ENCODE measurements at regions not wholly inside any gene's neighbourhood (a gene's known extent, or its start where the extent isn't known, plus 50 kb on each side); places are given as distances from the start of the nearest gene placed in this dataset.

- Mint-ChIP-seq H3K4me3 (no peak overlapping the region), H3K9me3 (no peaks in the 10 kb centered on the region), H3K27me3 (ENCODE audit: insufficient read depth) (peaks cover 7% of the 10 kb centered on the region), H3K4me1 (ENCODE audit: low read depth) (no peaks in the 10 kb centered on the region), H3K36me3 (ENCODE audit: low read depth) (no peaks in the 10 kb centered on the region), H3K27ac (no peak overlapping the region)
- intact Hi-C loops (cut with micrococcal nuclease): no loop called here
- no peak for DNase-seq (ENCODE audit: low spot score)
These were observed 160.6 kb upstream of the RAP2B start for GRCh38 chr3:153001210-153002078.

GRCh38 chr3:153003441-153003840 lies 158.6 kb upstream of the RAP2B start:
- H3K9me3 Mint-ChIP-seq: no peaks in the 10 kb centered on the region

GRCh38 chr3:153003862-153004261 lies 158.2 kb upstream of the RAP2B start:
- H3K9me3 Mint-ChIP-seq: no peaks in the 10 kb centered on the region
- intact Hi-C loops (cut with micrococcal nuclease): no loop called here
- H3K36me3 Mint-ChIP-seq (ENCODE audit: low read depth): no peaks in the 10 kb centered on the region
- H3K27ac Mint-ChIP-seq: no peak overlapping the region
- DNase-seq (ENCODE audit: low spot score): no peak
- H3K27me3 Mint-ChIP-seq (ENCODE audit: insufficient read depth): peaks cover 3% of the 10 kb centered on the region
- no peak overlapping the region for H3K4me3 Mint-ChIP-seq
- no peaks in the 10 kb centered on the region for H3K4me1 Mint-ChIP-seq (ENCODE audit: low read depth)

More at GRCh38 chr3:153003441-153003840, 158.6 kb upstream of the RAP2B start:
- Mint-ChIP-seq H3K4me1 (ENCODE audit: low read depth) (no peaks in the 10 kb centered on the region), H3K36me3 (ENCODE audit: low read depth) (no peaks in the 10 kb centered on the region), H3K27me3 (ENCODE audit: insufficient read depth) (peaks cover 3% of the 10 kb centered on the region), H3K27ac (no peak overlapping the region), H3K4me3 (no peak overlapping the region)
- no peak for DNase-seq (ENCODE audit: low spot score)
- intact Hi-C loops (cut with micrococcal nuclease): no loop called here

DNA sequence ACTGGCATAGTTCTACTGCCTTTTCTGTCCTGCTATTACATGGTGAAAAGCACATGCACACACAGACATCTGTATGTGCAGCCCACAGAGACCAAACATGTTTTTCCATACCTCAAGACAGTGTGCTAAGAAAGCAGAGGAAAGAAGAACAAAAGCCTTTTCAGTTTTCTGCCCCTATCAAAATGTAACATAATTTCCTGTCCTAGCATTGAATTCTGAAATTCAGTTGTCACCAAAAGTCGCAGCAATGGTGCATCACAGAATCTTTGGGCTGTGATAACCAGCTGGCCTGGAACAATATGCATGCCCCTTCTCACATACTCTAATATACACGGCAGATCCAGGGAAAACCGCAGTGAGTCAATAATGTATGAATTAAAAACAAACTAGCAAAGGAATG lies 153.8 kb upstream of the RAP2B start:
- DNase-seq (ENCODE audit: low spot score): no peak
- H3K27me3 Mint-ChIP-seq (ENCODE audit: insufficient read depth): peaks cover 5% of the 10 kb centered on the region
- H3K27ac Mint-ChIP-seq: no peak overlapping the region
- H3K9me3 Mint-ChIP-seq: no peaks in the 10 kb centered on the region
- intact Hi-C loops (cut with micrococcal nuclease): no loop called here
- no peaks in the 10 kb centered on the region for H3K36me3 Mint-ChIP-seq (ENCODE audit: low read depth)
- no peaks in the 10 kb centered on the region for H3K4me1 Mint-ChIP-seq (ENCODE audit: low read depth)
- H3K4me3 Mint-ChIP-seq: no peak overlapping the region

DNA sequence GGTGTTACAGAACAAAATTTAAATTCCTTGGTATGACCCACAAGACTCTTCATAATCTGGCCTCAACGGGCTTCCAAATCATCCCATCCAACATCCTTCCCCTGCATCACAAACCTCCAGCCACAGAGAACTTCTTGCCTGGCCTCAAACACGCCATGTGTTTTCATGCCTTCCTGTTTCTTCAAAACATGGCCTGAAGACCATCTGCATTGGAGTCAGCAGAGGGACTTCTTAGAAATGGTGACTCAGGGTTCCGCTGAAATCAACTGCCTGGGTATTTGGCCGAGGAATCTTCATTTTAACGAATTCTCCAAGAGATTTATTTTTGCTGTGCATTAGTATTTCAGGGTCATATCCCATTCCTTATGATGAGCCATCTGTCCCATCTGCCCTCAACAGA lies 138.1 kb upstream of the RAP2B start:
- Mint-ChIP-seq H3K4me1 (ENCODE audit: low read depth) (no peaks in the 10 kb centered on the region), H3K27ac (no peak overlapping the region), H3K9me3 (no peaks in the 10 kb centered on the region), H3K4me3 (no peak overlapping the region), H3K27me3 (ENCODE audit: insufficient read depth) (peaks cover 4% of the 10 kb centered on the region), H3K36me3 (ENCODE audit: low read depth) (no peaks in the 10 kb centered on the region)
- no peak for DNase-seq (ENCODE audit: low spot score)
- intact Hi-C loops (cut with micrococcal nuclease): no loop called here

DNA sequence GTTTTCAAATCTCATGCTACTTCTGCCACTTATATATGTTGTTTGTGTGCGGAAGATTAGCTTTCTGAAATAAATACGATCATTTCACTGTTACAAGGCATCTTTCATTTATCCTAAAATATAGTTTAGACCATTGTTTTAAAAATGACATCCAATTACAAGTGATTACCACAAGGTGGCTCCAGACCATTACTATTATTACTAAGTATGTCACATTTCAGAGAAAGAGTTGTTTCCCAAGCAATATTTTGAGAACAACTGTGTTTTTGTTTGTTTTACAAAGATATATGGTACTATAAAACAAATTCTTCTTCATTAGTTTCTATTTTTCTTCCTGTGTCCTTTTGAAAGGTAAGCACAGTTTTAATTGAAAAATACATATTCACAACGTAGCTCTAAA lies 136.0 kb upstream of the RAP2B start:
- no peak overlapping the region for H3K4me3 Mint-ChIP-seq
- no peaks in the 10 kb centered on the region for H3K36me3 Mint-ChIP-seq (ENCODE audit: low read depth)
- H3K27me3 Mint-ChIP-seq (ENCODE audit: insufficient read depth): peaks cover 4% of the 10 kb centered on the region
- H3K27ac Mint-ChIP-seq: no peak overlapping the region
- no peaks in the 10 kb centered on the region for H3K9me3 Mint-ChIP-seq
- intact Hi-C loops (cut with micrococcal nuclease): loop anchor here (1.0 to 5.0 kb wide), 4 partner anchors 571 to 1226 kb away; no protein-coding TSS in a partner anchor
- no peak for DNase-seq (ENCODE audit: low spot score)
- no peaks in the 10 kb centered on the region for H3K4me1 Mint-ChIP-seq (ENCODE audit: low read depth)

GRCh38 chr3:153028381-153028780 lies 133.6 kb upstream of the RAP2B start:
- DNase-seq (ENCODE audit: low spot score): no peak

GRCh38 chr3:153029350-153029749 lies 132.7 kb upstream of the RAP2B start:
- Mint-ChIP-seq H3K27me3 (ENCODE audit: insufficient read depth) (peaks cover 7% of the 10 kb centered on the region), H3K4me3 (no peak overlapping the region), H3K4me1 (ENCODE audit: low read depth) (no peaks in the 10 kb centered on the region), H3K9me3 (no peaks in the 10 kb centered on the region), H3K36me3 (ENCODE audit: low read depth) (no peaks in the 10 kb centered on the region), H3K27ac (no peak overlapping the region)
- intact Hi-C loops (cut with micrococcal nuclease): loop anchor here (5.0 kb wide), 2 partner anchors 568 to 1223 kb away; no protein-coding TSS in a partner anchor
- no peak for DNase-seq (ENCODE audit: low spot score)

More at GRCh38 chr3:153028381-153028780, 133.6 kb upstream of the RAP2B start:
- Mint-ChIP-seq H3K27ac (no peak overlapping the region), H3K4me3 (no peak overlapping the region), H3K9me3 (no peaks in the 10 kb centered on the region), H3K36me3 (ENCODE audit: low read depth) (no peaks in the 10 kb centered on the region), H3K4me1 (ENCODE audit: low read depth) (no peaks in the 10 kb centered on the region), H3K27me3 (ENCODE audit: insufficient read depth) (peaks cover 8% of the 10 kb centered on the region)
- intact Hi-C loops (cut with micrococcal nuclease): loop anchor here (5.0 kb wide), 2 partner anchors 569 to 1224 kb away; no protein-coding TSS in a partner anchor

DNA sequence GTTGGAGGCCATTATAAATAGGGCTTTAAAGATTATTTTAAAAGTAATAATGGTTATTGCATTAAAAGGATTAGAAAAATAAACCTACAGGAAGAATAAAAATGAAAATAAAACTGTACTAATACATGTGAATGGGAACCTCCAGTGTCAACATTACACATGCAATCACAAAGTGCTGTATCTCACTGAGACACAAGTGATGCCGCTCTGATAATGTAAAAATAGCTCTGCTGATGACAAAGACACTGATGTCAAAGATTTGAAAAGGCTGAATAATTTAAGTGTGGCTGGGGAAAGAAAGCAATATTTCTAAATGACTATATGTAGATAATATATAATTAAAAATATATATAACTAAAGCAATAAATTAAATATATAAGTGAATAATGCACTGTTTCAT lies 129.1 kb upstream of the RAP2B start:
- Mint-ChIP-seq H3K9me3 (no peaks in the 10 kb centered on the region), H3K27me3 (ENCODE audit: insufficient read depth) (peaks cover 9% of the 10 kb centered on the region), H3K36me3 (ENCODE audit: low read depth) (no peaks in the 10 kb centered on the region), H3K27ac (no peak overlapping the region), H3K4me3 (no peak overlapping the region), H3K4me1 (ENCODE audit: low read depth) (no peaks in the 10 kb centered on the region)
- intact Hi-C loops (cut with micrococcal nuclease): no loop called here
- no peak for DNase-seq (ENCODE audit: low spot score)

DNA sequence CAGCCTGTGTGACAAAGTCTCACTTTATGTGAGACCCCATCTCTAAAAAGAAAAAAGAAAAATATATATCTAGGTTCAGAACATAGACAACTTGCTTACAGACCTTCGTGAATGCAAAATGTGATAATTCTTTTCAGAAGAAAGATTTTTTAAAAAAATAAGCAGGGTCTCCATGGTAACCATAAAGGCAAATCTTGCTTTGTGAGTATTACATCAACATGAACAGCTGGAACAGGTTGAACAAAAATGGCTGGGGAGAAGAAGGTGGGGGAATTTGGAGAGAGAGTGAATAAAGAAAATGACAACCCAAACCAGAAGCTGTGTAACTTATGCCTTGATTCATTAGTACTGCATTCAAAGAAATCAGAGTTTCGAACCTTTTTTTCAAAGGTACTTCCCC lies 125.2 kb upstream of the RAP2B start:
- H3K27me3 Mint-ChIP-seq (ENCODE audit: insufficient read depth): peaks cover 6% of the 10 kb centered on the region
- H3K36me3 Mint-ChIP-seq (ENCODE audit: low read depth): no peaks in the 10 kb centered on the region
- H3K9me3 Mint-ChIP-seq: no peaks in the 10 kb centered on the region
- intact Hi-C loops (cut with micrococcal nuclease): no loop called here
- no peak overlapping the region for H3K4me3 Mint-ChIP-seq
- H3K4me1 Mint-ChIP-seq (ENCODE audit: low read depth): no peaks in the 10 kb centered on the region
- no peak for DNase-seq (ENCODE audit: low spot score)
- no peak overlapping the region for H3K27ac Mint-ChIP-seq

- DNase-seq (ENCODE audit: low spot score): no peak
- intact Hi-C loops (cut with micrococcal nuclease): no loop called here
- H3K36me3 Mint-ChIP-seq (ENCODE audit: low read depth): no peaks in the 10 kb centered on the region
- H3K4me1 Mint-ChIP-seq (ENCODE audit: low read depth): peaks cover 6% of the 10 kb centered on the region
- no peaks in the 10 kb centered on the region for H3K9me3 Mint-ChIP-seq
- no peak overlapping the region for H3K27ac Mint-ChIP-seq
- no peak overlapping the region for H3K4me3 Mint-ChIP-seq
- H3K27me3 Mint-ChIP-seq (ENCODE audit: insufficient read depth): peaks cover 4% of the 10 kb centered on the region
These were observed 123.7 kb upstream of the RAP2B start for GRCh38 chr3:153038367-153038766.

- Mint-ChIP-seq H3K27me3 (ENCODE audit: insufficient read depth) (peaks cover 4% of the 10 kb centered on the region), H3K27ac (no peak overlapping the region), H3K4me3 (no peak overlapping the region), H3K9me3 (no peaks in the 10 kb centered on the region), H3K36me3 (ENCODE audit: low read depth) (no peaks in the 10 kb centered on the region), H3K4me1 (ENCODE audit: low read depth) (peaks cover 10% of the 10 kb centered on the region)
- DNase-seq (ENCODE audit: low spot score): no peak
- intact Hi-C loops (cut with micrococcal nuclease): no loop called here
These were observed 123.2 kb upstream of the RAP2B start for GRCh38 chr3:153038779-153039178.

- intact Hi-C loops (cut with micrococcal nuclease): loop anchor here (5.0 to 10.0 kb wide), 3 partner anchors 181 to 976 kb away; no protein-coding TSS in a partner anchor
- H3K27ac Mint-ChIP-seq: no peak overlapping the region
- H3K27me3 Mint-ChIP-seq (ENCODE audit: insufficient read depth): peaks cover 2% of the 10 kb centered on the region
- peaks cover 12% of the 10 kb centered on the region for H3K4me1 Mint-ChIP-seq (ENCODE audit: low read depth)
- no peaks in the 10 kb centered on the region for H3K9me3 Mint-ChIP-seq
- H3K36me3 Mint-ChIP-seq (ENCODE audit: low read depth): no peaks in the 10 kb centered on the region
- H3K4me3 Mint-ChIP-seq: no peak overlapping the region
- no peak for DNase-seq (ENCODE audit: low spot score)
These were observed 120.8 kb upstream of the RAP2B start for GRCh38 chr3:153041181-153041580.
